ENCODE measurements at regions not wholly inside any gene's neighbourhood (a gene's known extent, or its start where the extent isn't known, plus 50 kb on each side); places are given as distances from the start of the nearest gene placed in this dataset.
"Not testable (repeated sequence)": the region's sequence is repeated elsewhere in the genome, so short reads cannot be mapped to it uniquely, and the experiment has no call there.

DNA sequence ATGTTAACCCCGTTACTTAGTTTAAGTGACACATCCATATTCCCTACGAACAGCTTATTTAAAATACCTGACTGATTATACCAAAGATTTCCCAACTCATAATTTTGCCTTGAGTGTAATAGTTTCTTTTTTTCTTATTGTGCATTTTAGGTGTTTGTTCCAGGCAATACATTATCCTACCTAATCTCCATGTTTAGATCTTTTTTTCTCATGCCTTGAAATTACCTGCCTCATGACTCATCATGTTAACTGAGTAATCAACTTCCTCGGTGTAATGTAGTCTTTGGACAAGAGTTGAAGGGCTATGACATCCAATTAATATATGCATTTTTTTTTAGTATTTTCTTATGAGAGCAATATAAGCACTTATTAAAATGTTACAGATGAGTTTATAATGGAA, 228.7 kb upstream of the ANKRD50 start:
- no peak overlapping the region for H3K9ac ChIP-seq (ENCODE audit: low read depth in 1 of 3, low read length in 3 of 3)
- no peaks in the 10 kb centered on the region for H3K9me3 ChIP-seq (ENCODE audit: control insufficient read depth in 3 of 3, low read length in 3 of 3)
- H3K27ac ChIP-seq (ENCODE audit: low read depth, low read length): no peak overlapping the region
- H3K4me1 ChIP-seq (ENCODE audit: control insufficient read depth in 3 of 3, insufficient read depth in 3 of 3, low read length in 3 of 3): peaks cover 3 to 7% (median 6%) of the 10 kb centered on the region in 3 donors
- H3K27me3 ChIP-seq (ENCODE audit: control insufficient read depth in 3 of 3, insufficient read depth in 3 of 3, low read length in 3 of 3): no peaks in the 10 kb centered on the region
- no peaks in the 10 kb centered on the region for H3K36me3 ChIP-seq (ENCODE audit: control insufficient read depth in 3 of 3, insufficient read depth in 3 of 3, low read length in 3 of 3)
- H3K4me3 ChIP-seq (ENCODE audit: low read length in 3 of 3): no peak overlapping the region

DNA sequence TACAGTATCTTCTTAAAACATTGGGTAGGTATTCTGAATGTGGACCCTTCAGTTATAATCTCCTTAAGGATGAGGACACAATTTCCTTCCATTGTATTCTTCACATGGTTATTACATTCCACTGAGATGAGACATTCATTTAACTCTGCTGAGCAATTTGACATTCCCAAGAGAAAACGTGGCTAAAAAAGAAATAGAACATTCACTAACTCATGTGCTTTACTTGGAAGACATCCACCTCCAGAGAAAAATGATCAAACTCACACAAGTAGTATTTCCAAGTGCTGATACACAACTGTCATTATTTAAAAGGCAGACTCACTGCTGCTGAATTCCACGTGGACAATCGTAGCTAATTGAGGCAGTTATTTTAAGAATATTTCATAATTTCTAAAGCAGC, 227.9 kb upstream of the ANKRD50 start:
- Histone ChIP-seq H3K27ac (ENCODE audit: low read depth, low read length) (no peak overlapping the region), H3K27me3 (ENCODE audit: control insufficient read depth in 3 of 3, insufficient read depth in 3 of 3, low read length in 3 of 3) (no peaks in the 10 kb centered on the region), H3K36me3 (ENCODE audit: control insufficient read depth in 3 of 3, insufficient read depth in 3 of 3, low read length in 3 of 3) (no peaks in the 10 kb centered on the region), H3K4me1 (ENCODE audit: control insufficient read depth in 3 of 3, insufficient read depth in 3 of 3, low read length in 3 of 3) (peaks cover 7 to 8% (median 7%) of the 10 kb centered on the region in 3 donors), H3K9ac (ENCODE audit: low read depth in 1 of 3, low read length in 3 of 3) (no peak overlapping the region), H3K4me3 (ENCODE audit: low read length in 3 of 3) (no peak overlapping the region), H3K9me3 (ENCODE audit: control insufficient read depth in 3 of 3, low read length in 3 of 3) (no peaks in the 10 kb centered on the region)

DNA sequence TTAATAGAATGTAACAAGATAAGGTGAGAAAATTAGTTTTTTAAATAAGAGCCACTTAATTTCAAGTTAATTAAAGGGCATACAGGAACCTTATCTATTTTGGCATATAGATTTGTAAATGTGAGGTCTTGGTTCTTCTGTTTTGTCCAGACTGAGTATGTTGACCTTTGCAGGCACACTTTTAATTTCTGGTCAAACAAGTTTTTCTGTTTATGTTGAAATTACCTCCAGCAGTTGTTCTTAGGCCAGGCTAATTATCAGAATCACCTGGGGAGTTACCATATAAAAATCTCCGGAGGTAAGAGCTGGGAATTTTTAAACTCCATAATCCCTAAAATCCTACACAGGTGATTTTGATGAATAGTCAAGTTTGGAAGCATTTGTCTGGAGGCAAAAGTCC, 227.4 kb upstream of the ANKRD50 start:
- Histone ChIP-seq H3K9ac (ENCODE audit: low read depth in 1 of 3, low read length in 3 of 3) (no peak overlapping the region), H3K4me1 (ENCODE audit: control insufficient read depth in 3 of 3, insufficient read depth in 3 of 3, low read length in 3 of 3) (peaks cover 7 to 8% (median 7%) of the 10 kb centered on the region in 3 donors), H3K36me3 (ENCODE audit: control insufficient read depth in 3 of 3, insufficient read depth in 3 of 3, low read length in 3 of 3) (no peaks in the 10 kb centered on the region), H3K27me3 (ENCODE audit: control insufficient read depth in 3 of 3, insufficient read depth in 3 of 3, low read length in 3 of 3) (no peaks in the 10 kb centered on the region), H3K9me3 (ENCODE audit: control insufficient read depth in 3 of 3, low read length in 3 of 3) (no peaks in the 10 kb centered on the region), H3K4me3 (ENCODE audit: low read length in 3 of 3) (no peak overlapping the region), H3K27ac (ENCODE audit: low read depth, low read length) (no peak overlapping the region)

DNA sequence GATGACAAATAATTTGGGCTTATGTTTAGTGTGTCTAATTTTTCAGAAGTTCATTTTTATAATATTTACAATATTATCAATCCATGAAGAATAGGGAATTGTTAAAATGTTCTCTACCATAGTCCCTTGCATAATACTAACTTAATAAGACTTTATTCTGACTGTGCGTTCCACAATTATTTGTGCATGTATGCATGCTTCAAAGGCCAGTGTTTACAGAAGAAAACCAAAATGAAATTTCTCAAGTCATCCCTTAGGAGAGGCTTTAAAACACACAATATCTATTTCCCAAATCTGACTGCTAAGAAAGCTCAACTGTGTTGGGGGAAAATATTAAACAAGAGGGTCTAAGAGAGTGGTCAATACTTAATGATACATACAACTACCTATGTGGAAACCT, 226.3 kb upstream of the ANKRD50 start:
- H3K4me1 ChIP-seq (ENCODE audit: control insufficient read depth in 3 of 3, insufficient read depth in 3 of 3, low read length in 3 of 3): peaks cover 7 to 8% (median 7%) of the 10 kb centered on the region in 3 donors
- H3K27ac ChIP-seq (ENCODE audit: low read depth, low read length): no peak overlapping the region

DNA sequence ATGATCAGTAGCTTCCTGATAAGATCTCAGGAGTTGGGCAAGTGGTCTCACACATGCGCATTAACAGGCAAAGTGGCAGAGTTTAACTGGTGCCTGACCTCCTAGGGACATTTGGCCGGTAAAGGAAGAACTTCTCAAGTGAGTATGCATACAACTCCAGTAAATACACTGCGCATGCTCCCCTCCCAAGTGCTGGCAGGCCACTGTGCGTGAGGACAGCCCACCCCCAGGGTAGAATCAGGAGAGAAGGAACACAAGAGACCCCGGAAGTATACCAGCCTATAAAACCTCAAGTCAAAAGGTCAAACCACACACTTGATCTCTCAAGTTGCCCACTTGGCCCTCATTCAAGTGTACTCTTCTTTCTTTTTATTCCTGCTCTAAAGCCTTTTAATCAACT, 225.5 kb upstream of the ANKRD50 start:
- Histone ChIP-seq H3K4me1 (ENCODE audit: control insufficient read depth in 3 of 3, insufficient read depth in 3 of 3, low read length in 3 of 3) (peaks cover 7 to 8% (median 7%) of the 10 kb centered on the region in 3 donors), H3K4me3 (ENCODE audit: low read length in 3 of 3) (no peak overlapping the region), H3K36me3 (ENCODE audit: control insufficient read depth in 3 of 3, insufficient read depth in 3 of 3, low read length in 3 of 3) (no peaks in the 10 kb centered on the region), H3K9me3 (ENCODE audit: control insufficient read depth in 3 of 3, low read length in 3 of 3) (no peaks in the 10 kb centered on the region), H3K27ac (ENCODE audit: low read depth, low read length) (no peak overlapping the region), H3K9ac (ENCODE audit: low read depth in 1 of 3, low read length in 3 of 3) (no peak overlapping the region), H3K27me3 (ENCODE audit: control insufficient read depth in 3 of 3, insufficient read depth in 3 of 3, low read length in 3 of 3) (no peaks in the 10 kb centered on the region)

More for the DNA sequence above, 226.3 kb upstream of the ANKRD50 start:
- Histone ChIP-seq H3K9ac (ENCODE audit: low read depth in 1 of 3, low read length in 3 of 3) (no peak overlapping the region), H3K9me3 (ENCODE audit: control insufficient read depth in 3 of 3, low read length in 3 of 3) (no peaks in the 10 kb centered on the region), H3K36me3 (ENCODE audit: control insufficient read depth in 3 of 3, insufficient read depth in 3 of 3, low read length in 3 of 3) (no peaks in the 10 kb centered on the region), H3K4me3 (ENCODE audit: low read length in 3 of 3) (no peak overlapping the region), H3K27me3 (ENCODE audit: control insufficient read depth in 3 of 3, insufficient read depth in 3 of 3, low read length in 3 of 3) (no peaks in the 10 kb centered on the region)

DNA sequence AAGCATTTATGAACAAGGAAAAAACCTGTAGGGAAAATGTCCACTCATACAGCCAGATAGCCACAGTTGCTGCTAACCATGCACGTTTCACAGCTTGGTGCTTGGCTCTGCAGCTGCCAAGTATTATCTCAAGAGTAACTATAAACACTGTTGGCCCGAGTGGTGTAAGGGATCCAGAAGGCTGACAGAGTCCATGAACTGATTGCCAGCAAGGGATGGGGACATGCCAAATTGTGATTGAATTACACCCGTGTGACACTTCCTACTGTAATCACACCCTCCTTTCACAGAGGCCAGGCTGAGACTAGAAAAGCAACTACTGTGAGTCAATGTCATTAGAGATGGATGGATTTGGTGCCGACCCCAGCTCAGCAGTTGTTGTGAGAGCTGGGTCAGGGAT, 223.9 kb upstream of the ANKRD50 start:
- Histone ChIP-seq H3K27ac (ENCODE audit: low read depth, low read length) (peak overlapping the region; percentile 67), H3K9me3 (ENCODE audit: control insufficient read depth in 3 of 3, low read length in 3 of 3) (no peaks in the 10 kb centered on the region), H3K4me1 (ENCODE audit: control insufficient read depth in 3 of 3, insufficient read depth in 3 of 3, low read length in 3 of 3) (peaks cover 7 to 8% (median 7%) of the 10 kb centered on the region in 3 donors), H3K27me3 (ENCODE audit: control insufficient read depth in 3 of 3, insufficient read depth in 3 of 3, low read length in 3 of 3) (no peaks in the 10 kb centered on the region), H3K36me3 (ENCODE audit: control insufficient read depth in 3 of 3, insufficient read depth in 3 of 3, low read length in 3 of 3) (no peaks in the 10 kb centered on the region), H3K4me3 (ENCODE audit: low read length in 3 of 3) (no peak overlapping the region), H3K9ac (ENCODE audit: low read depth in 1 of 3, low read length in 3 of 3) (no peak overlapping the region)

DNA sequence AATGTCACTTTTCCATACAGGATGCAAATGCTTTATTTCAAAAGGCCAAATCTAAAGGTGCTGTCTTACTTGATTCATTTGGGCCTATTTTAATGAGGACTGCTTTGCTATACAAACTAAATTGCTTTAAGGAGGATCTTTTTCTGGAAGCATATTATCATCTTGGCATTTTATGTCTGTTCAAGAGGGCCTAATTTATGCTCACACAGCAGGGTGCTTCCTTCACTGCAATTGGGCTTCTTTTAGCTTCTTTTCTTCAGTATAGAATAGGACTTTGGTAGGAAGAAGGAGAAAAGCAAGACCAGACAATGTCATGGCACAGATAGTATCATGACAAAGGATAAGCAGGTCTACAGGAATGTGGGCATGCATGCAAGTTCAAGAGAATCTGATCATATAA, 222.4 kb upstream of the ANKRD50 start:
- Histone ChIP-seq H3K27me3 (ENCODE audit: control insufficient read depth in 3 of 3, insufficient read depth in 3 of 3, low read length in 3 of 3) (no peaks in the 10 kb centered on the region), H3K27ac (ENCODE audit: low read depth, low read length) (no peak overlapping the region), H3K9ac (ENCODE audit: low read depth in 1 of 3, low read length in 3 of 3) (no peak overlapping the region), H3K4me1 (ENCODE audit: control insufficient read depth in 3 of 3, insufficient read depth in 3 of 3, low read length in 3 of 3) (peaks cover 7 to 11% (median 8%) of the 10 kb centered on the region in 3 donors), H3K9me3 (ENCODE audit: control insufficient read depth in 3 of 3, low read length in 3 of 3) (no peaks in the 10 kb centered on the region), H3K4me3 (ENCODE audit: low read length in 3 of 3) (no peak overlapping the region), H3K36me3 (ENCODE audit: control insufficient read depth in 3 of 3, insufficient read depth in 3 of 3, low read length in 3 of 3) (no peaks in the 10 kb centered on the region)

DNA sequence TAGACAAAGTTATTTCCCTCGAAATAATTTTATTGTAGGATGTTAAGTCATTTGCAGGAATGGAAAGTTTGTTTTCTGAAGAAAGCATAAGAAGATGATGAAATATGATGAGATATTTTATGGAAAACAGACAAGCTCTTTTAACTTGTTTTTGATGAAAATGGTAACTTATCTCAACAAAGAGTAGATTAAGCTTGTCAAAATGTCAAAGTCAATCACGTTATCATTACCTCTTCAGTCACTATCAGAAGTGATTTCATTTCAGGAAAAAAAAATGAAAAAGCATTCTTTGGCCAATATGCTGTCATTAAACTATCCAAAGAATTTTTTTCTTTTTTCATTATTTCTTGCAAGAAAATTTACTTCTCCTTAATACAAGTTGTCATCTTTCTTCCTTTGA, 221.0 kb upstream of the ANKRD50 start:
- Histone ChIP-seq H3K9ac (ENCODE audit: low read depth in 1 of 3, low read length in 3 of 3) (no peak overlapping the region), H3K27me3 (ENCODE audit: control insufficient read depth in 3 of 3, insufficient read depth in 3 of 3, low read length in 3 of 3) (no peaks in the 10 kb centered on the region), H3K4me1 (ENCODE audit: control insufficient read depth in 3 of 3, insufficient read depth in 3 of 3, low read length in 3 of 3) (peaks cover 7 to 11% (median 8%) of the 10 kb centered on the region in 3 donors), H3K4me3 (ENCODE audit: low read length in 3 of 3) (no peak overlapping the region), H3K36me3 (ENCODE audit: control insufficient read depth in 3 of 3, insufficient read depth in 3 of 3, low read length in 3 of 3) (no peaks in the 10 kb centered on the region), H3K9me3 (ENCODE audit: control insufficient read depth in 3 of 3, low read length in 3 of 3) (no peaks in the 10 kb centered on the region), H3K27ac (ENCODE audit: low read depth, low read length) (no peak overlapping the region)

DNA sequence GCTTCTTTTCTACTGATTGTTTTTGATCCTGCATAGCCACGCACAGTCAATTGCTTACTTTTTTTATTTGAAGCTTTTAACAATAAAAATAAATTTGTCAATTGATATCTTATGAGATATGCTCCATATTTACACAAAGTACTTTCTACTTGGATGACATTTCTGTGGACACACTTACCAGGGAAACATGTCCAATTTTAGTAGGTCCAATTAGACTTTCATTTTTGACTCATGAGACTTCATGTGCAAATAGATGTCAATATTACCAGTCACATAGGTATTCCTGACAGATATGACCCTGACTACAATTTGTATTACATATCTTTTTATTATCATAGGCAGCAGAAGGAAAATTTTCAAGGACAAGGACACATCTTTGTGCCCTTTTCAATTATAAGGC, 219.9 kb upstream of the ANKRD50 start:
- no peaks in the 10 kb centered on the region for H3K9me3 ChIP-seq (ENCODE audit: control insufficient read depth in 3 of 3, low read length in 3 of 3)
- H3K9ac ChIP-seq (ENCODE audit: low read depth in 1 of 3, low read length in 3 of 3): no peak overlapping the region
- H3K27me3 ChIP-seq (ENCODE audit: control insufficient read depth in 3 of 3, insufficient read depth in 3 of 3, low read length in 3 of 3): no peaks in the 10 kb centered on the region
- H3K27ac ChIP-seq (ENCODE audit: low read depth, low read length): no peak overlapping the region
- no peak overlapping the region for H3K4me3 ChIP-seq (ENCODE audit: low read length in 3 of 3)
- H3K4me1 ChIP-seq (ENCODE audit: control insufficient read depth in 3 of 3, insufficient read depth in 3 of 3, low read length in 3 of 3): peaks cover 0 to 11% (median 8%) of the 10 kb centered on the region in 3 donors
- H3K36me3 ChIP-seq (ENCODE audit: control insufficient read depth in 3 of 3, insufficient read depth in 3 of 3, low read length in 3 of 3): no peaks in the 10 kb centered on the region

DNA sequence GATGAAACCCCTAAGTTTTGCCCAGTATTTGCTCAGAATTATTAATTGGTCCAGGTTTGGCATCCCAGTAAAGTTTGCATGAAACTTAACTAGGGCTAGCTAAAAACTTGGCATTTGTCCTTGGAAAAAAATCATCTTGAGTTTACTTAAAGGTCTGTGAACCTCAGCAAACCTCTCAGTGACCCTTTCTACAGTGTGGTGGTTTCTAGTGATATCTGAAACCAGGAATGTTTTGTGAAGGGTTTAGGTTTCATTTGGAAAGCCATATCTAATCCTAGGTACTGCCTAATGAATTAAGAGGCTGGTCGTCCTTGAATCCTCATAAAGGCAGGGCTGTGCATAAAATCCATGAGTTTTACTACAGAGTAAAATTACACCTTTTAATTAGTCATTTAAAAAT, 218.5 kb upstream of the ANKRD50 start:
- H3K27ac ChIP-seq (ENCODE audit: low read depth, low read length): no peak overlapping the region
- H3K36me3 ChIP-seq (ENCODE audit: control insufficient read depth in 3 of 3, insufficient read depth in 3 of 3, low read length in 3 of 3): no peaks in the 10 kb centered on the region
- H3K9me3 ChIP-seq (ENCODE audit: control insufficient read depth in 3 of 3, low read length in 3 of 3): no peaks in the 10 kb centered on the region
- no peak overlapping the region for H3K4me3 ChIP-seq (ENCODE audit: low read length in 3 of 3)
- H3K9ac ChIP-seq (ENCODE audit: low read depth in 1 of 3, low read length in 3 of 3): no peak overlapping the region
- no peaks in the 10 kb centered on the region for H3K27me3 ChIP-seq (ENCODE audit: control insufficient read depth in 3 of 3, insufficient read depth in 3 of 3, low read length in 3 of 3)
- H3K4me1 ChIP-seq (ENCODE audit: control insufficient read depth in 3 of 3, insufficient read depth in 3 of 3, low read length in 3 of 3): peaks cover 0 to 6% (median under 1%) of the 10 kb centered on the region in 3 donors

DNA sequence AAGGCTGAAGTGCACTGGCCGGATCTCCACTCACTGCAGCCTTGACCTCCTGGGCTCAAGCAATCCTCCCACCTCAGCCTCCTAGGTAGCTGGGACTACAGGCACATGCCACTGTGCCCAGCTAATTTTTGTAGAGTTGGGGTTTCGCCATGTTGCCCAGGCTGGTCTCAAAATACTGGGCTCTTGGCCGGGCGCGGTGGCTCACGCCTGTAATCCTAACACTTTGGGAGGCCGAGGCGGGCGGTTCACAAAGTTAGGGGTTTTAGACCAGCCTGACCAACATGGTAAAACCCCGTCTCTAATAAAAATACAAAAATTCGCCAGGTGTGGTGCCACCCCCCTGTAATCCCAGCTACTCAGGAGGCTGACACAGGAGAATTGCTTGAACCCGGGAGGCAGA, 210.2 kb upstream of the ANKRD50 start:
- not testable (repeated sequence) for H3K27ac ChIP-seq (ENCODE audit: low read depth, low read length); H3K9ac ChIP-seq (ENCODE audit: low read depth in 1 of 3, low read length in 3 of 3); H3K36me3 ChIP-seq (ENCODE audit: control insufficient read depth in 3 of 3, insufficient read depth in 3 of 3, low read length in 3 of 3); H3K4me1 ChIP-seq (ENCODE audit: control insufficient read depth in 3 of 3, insufficient read depth in 3 of 3, low read length in 3 of 3); H3K9me3 ChIP-seq (ENCODE audit: control insufficient read depth in 3 of 3, low read length in 3 of 3); H3K4me3 ChIP-seq (ENCODE audit: low read length in 3 of 3); H3K27me3 ChIP-seq (ENCODE audit: control insufficient read depth in 3 of 3, insufficient read depth in 3 of 3, low read length in 3 of 3)

All from skeletal muscle tissue (tissue), 3 donors.